Heart left ventricle (tissue), 13 donors: ENCODE measurements at regions not wholly inside any gene's neighbourhood (a gene's known extent, or its start where the extent isn't known, plus 50 kb on each side); places are given as distances from the start of the nearest gene placed in this dataset.

Experiments used
- CTCF ChIP-seq, 12 donors: fragments of 200-600 bp; sonication (generic) in 4 of 12; IDR thresholded peaks; one replicate each; pipeline versions ENCODE4 v1.5.0 to v1.8.0; 2018 to 2022; ENCODE audit warnings: antibody characterized with exemption in 12 of 12, mild to moderate bottlenecking in 5 of 12
- POLR2A ChIP-seq, 2 donors: fragments of 450-650 bp; IDR thresholded peaks; one replicate each; pipeline ENCODE4 v1.6.1; 2017; ENCODE audit warnings: antibody characterized with exemption in 2 of 2, mild to moderate bottlenecking in 2 of 2, moderate library complexity in 2 of 2
- donor health status: ischemic (EF 13 %, LVEDD 7.1; RV severe dilation, severe dysfunction).
- donor health status: DM: no; HTN: yes; CAD: no.
- donor health status: DM: no; HTN: no; CAD: no.
- donor health status: ischemic (EF 25% LVEDD 6.9; RV normal size, moderate dysfunction).
- donor health status: ischemic (EF 25% LVEDD 5.7; RV mildly dilated, moderate dysfunction).
- donor health status: ischemic (EF 35%, LVEDD 5.7; RV mildly dilated, moderate dysfunction).
- donor health status: nonischemic (EF 11% LVEDD 7.7; RV severe dilation, severe dysfunction).
- donor health status: DM: yes; HTN: yes; CAD: no.
- donor health status: PGD.
- donor health status: ischemic (EF 29% LVEDD 5.4; RV normal size, mild dysfunction).
- donor health status: nonischemic (EF 23%, LVEDD 6.1; RV moderate dilation, normal function).

- no peak for TF ChIP-seq CTCF (IDR thresholded peaks at IDR 0.05)
- TF ChIP-seq POLR2A (IDR thresholded peaks at IDR 0.05): no peak
Measured at GRCh38 chr9:90137801-90138200, 504.8 kb downstream of the DIRAS2 start.
